ENCODE measurements at regions not wholly inside any gene's neighbourhood (a gene's known extent, or its start where the extent isn't known, plus 50 kb on each side); places are given as distances from the start of the nearest gene placed in this dataset.

DNA sequence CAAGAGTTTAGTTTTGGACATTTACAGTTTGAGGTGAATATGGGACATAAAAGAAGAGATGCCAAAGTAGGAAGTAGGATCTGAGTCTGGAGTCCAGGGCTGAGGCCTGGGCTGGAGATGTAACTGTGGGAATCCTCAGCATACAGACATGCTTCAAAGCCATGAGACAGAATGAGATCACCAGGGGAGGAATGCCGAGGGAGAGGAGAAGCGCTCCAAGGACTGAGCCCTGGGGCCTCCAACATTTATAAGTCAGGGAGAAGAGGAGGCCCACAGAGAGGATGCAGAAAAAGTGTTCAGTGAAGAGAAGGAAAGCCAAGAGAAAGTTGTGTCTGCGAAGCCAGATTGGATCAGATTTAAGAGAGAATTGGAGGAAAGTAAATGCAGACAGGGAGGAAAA, 277.5 kb upstream of the MYOCD start:
- DNase-seq: no peak

DNA sequence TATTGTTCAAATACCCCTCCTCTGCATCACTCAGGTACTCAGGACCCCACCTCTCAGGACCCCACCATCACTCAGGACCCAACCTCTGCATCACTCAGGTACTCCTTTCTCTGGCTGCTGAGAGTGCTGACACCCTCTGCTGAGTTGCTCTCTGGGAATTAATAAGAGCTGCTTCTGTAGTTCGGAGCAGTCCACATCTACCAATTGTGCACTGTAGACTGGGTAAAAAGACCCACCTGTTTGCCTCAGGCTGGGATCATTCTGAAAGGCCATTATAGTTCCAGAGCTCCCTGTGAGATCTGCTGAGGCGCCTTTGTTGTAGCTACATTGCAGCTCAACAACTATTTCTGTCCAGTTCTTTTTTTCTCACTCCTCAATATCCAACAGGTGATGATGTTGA, 276.3 kb upstream of the MYOCD start:
- no peak for DNase-seq

DNA sequence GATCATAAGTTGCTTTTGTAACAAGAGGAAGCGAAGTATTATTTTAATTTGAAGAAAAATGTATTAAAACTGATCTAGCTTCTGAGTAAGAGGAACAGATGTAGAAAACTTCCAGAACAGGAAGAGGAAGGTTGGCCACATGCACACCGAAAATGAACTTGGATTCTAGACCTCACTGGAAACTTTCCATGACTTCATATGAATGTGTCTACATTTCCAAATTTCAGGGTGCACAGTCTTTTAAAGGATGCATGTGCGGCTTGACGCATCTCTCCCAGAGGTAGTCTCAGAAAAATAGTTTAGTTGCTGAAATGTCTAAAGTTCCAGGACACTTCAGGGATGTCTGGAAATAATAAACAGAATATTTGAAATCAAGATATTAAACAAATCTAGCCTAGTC, 275.1 kb upstream of the MYOCD start:
- DNase-seq: no peak

DNA sequence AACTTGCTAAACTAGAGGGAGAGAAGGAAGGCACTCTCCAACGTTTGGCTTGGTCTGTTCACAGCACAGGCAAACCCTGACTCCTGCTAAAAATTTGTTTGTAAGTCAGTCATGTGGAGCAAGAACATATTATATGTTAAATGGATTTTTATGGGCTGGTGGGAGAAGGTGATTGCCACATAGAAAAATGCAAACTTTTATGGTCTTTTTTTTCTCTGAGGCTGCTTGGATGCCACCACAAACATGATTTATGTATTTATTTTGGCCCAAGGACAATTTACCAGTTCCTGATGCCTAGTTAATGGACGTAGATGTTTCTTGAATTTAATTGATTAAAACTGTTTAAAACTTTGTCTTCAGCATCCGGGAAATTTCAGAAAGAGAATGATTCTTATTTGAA, 274.2 kb upstream of the MYOCD start:
- no peak for DNase-seq

DNA sequence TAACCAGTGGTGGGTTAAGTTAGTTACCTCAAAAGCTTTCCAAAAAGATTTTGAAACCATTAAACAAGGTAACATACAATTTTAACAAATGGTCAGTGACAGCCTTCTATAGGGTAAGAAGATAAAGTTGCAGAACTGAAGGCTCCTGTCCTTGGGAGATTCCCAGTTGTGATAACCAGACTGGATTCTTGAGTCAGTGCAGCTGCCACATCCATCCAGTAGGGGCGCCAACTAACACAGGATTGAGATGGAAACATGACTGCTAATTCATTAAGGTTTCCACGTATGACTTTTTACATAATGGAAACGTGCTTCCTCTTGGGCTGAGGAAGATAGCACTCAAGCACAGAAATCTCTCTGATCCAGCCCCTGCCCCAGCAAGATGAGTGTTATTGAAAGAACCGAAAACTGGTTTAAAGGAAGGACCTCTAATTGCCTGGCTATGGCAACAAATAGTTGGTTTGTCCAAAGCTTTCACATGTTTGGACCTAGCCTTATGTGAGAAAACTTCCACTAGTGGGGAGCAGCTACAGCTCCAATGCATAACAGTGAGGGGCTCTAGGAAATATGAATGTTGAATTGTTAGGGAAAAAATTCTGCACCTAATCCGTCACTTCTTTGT, 269.8 kb upstream of the MYOCD start:
- peak; percentile 0 to 9 for DNase-seq

DNA sequence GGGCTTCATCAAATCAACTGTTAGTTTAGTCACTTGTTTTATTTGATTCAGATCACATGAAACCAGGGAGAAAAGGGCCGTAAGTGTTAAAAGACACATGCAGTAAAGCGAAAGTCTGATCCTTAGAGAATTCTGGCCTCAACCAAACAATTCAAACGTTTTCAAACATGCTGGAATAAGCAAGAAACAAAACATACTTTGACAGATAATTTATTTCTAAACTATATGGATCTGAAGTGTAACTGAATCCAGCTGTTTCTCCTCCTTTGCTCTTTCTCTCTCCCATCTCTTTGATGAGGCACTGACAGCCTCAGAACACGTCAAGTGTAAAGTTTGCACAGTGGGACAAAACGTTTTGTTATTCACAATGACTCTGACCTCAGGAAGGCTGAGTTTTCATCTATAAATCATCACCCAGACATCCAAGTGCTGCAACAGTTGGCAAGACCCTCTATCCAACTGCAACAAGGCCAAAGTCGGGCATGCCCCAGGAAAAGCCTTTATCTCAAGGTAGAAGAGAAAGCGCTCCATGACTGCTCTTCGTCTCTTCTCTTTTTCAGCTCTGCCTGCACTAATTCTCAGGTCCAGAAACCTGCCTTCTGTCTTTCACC, 267.1 kb upstream of the MYOCD start:
- no peak for DNase-seq

DNA sequence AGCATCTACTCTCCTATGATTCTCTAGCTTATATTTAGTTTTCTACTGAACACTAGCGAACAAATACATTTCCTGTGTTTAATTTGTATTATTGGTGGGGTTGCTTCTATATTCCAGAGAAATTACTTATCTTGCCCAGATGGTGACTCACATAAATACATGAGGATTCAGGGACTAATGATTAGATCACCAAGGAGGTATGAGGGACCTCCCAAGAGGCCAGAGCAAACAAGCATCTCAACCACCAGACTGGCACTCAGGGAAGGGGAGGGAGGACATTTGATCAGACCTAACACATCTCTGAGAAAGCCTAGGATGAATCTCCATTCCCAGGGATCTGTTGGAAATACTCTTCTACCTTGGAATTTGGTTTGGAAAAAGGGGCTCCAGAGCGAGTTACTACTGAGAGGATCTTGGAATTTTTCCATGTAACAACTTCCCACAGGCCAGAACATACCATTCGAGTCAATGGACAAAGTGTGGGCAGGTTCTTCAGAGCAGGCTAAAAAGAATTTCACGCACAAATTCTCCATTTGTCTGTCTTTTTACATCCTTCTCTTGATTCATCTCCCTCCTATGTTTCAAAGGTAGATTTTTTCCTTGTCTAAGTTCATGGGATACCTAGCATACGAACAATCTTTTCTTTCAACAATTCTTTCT, 262.6 kb upstream of the MYOCD start:
- DNase-seq: no peak

DNA sequence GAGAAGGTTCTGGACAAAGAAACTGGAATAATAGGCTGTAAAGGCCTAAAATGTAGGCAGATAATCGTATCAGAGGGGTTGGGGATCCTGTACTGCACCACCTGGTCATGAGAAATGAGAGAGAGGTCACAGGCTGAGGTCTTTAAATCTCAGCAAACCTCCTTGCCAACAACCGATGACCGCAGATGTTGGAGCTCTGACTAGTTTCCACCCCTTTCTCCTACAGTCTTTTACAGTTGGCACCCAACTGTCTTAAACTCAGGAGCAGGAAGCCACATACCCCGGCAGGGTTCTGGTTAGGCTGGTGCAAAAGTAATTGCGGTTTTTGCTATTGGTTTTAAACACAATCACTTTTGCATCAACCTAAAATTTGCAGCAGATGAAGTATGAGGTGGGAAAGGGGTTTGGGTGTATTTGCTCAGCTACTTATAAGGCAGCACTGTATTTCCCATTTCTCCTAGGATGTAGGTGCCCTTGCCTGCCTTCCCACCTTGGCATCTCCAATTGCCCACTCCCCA, 261.8 kb upstream of the MYOCD start:
- DNase-seq: no peak

DNA sequence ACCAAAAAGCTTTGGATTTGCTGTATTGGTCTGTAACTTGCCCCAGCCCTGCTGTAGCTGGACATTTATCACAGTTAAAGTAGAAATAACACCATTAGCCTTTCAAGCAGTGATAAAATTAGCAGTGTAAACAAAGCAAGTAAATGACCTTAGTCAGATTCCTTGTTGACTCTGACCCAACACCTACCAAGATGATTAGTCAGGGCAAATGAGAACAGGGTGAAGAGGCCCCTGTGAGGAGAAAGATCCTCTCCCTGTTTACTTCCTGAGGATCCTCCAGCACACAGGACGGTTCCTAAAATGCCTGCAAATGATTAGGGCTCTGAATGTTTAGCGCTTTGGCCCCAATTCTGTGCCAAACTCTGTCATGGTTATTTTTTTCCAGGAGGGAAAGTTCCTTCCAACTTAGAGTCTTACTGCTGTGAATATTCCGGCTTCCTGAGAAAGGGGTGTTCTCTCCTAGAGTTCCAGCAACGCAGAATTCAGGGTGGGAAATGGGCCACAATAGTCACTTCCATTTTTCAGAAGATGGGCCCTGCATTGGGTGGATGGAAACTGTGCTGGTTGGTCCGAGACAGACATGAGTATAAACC, 259.0 kb upstream of the MYOCD start:
- DNase-seq: no peak

DNA sequence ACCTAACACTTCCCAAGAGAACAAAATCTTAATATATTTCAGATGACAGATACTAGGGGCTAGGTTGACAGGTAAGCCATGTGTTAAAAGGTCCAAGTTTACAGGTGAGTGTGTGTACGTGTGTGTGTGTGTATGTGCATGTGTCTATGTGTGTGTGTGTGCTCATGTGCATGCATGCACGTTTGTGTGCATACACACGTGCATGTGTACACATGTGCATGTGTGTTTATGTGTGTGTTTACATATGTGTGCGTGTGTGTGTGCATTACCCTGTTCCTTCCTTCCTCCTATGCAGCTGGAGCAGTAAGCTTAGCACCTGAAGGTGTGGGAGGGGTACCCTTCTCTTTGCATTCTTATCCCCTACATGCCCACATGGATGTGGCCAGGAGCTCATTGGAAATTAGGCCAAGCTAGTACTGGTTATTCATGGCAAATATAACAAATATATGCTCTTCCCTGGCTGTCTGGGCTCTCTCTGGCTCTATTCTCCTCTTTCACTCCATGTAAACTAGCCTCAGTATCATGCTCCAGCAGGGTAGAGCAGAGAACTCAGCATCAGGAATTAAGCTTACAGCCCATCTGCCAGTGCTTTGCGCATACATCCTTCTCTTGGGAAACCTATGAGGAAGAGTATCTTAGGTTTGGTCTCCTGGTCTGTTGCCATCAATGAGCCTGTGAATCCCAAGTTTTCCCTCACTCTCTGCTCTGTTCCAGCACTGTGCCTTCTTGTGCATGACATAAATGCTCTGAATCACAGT, 258.0 kb upstream of the MYOCD start:
- DNase-seq: no peak

DNA sequence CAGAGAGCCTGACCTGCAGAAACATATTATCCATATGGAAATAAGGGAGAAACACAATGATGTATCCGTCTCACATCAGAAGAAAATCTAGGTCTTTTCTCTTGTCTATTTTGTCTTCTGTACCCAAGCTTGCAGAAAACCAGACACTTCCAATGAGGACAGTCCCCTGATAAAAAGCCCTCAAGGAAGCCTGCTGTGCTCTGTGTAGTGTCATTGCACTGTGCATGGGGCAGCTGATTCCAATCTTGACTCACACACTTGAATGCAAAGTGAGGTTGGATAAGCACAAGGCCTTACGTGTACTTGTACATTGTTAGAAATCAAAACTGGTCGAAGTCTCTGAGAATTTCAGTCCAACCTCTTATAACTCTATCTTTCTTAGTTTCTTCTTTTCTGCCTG, 256.6 kb upstream of the MYOCD start:
- DNase-seq: no peak

DNA sequence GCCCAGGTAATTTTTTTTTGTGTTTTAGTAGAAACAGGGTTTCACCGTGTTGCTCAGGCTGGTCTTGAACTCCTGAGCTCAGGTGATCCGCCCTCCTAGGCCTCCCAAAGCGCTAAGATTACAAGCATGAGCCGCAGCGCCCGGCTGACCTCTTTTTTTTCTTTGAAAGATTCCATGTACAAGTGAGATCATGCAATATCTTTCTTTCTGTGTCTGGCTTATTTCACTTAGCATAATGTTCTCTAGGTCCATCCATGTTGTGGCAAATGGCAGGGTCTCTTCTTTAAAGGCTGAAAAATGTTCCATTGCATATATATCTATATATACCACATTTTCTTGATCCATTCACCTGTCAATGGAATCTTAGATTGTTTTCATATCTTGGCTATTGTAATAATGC, 255.0 kb upstream of the MYOCD start:
- no peak for DNase-seq

DNA sequence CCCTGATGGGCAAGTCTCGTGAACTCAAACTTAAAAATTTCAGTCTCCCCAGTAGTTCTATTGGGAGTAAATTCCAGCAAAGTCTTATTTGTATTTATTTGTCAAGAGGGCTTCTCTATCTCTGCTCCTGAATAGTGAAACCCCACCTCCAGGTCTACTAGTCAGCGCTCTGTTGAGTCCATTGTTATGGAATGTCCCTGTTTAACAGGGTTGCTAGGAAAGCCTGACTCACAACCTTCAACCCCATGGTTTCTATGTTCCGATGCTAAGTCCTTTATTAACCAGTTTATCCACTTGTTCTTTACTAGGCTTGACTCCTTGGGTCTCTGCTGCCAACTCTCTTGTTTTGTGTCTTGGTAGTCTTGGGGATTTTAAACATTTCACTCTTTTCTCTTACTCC, 250.7 kb upstream of the MYOCD start:
- no peak for DNase-seq

DNA sequence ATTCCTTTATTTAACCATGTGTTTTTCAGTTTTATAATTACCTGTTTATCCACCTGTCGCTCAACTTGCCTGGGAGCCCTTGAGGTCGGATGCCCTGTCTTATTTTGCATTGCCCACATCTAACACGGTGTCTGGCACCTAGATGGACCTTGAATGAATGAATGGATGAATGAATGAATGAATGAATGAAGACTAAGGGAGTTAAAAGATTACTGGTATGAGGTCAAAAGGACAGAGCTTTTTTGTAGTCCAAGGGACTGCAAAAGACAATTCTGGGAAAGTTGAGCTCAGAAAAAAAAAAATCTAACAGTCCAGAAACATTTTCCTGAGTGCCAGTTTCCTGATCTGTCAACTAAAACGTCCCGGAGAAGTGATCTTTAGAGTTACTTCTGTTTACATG, 244.6 kb upstream of the MYOCD start:
- DNase-seq: no peak

DNA sequence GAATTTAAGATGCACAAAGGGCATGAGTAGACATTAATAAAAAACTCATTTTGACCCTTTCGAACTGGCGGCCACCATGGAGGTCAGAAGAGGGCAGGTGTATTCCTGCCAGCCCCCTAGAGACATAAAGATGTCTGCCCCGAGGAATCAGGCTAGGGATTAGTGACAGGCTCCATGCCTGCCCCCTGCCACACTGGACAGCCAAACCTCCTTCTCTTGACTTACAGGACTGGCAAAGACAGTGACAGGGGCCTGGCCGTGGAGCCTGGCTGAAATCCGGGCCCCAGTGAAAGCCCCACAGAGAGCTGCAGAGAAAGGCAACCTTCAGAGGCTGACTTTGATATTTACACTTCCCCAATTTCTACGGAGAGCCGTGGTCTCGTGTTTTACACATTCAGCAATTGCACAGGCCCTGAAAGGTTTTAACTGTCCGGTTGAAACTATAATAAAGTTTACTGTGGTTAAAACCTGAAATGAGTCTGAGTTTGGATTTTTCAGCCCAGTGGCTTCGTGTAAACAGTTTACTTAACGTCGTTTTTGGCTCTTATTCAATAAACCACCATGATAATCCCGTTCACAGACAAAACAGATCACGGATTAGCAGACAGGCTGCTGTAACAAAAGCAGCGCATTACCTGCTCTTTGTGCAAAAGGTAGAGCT, 243.9 kb upstream of the MYOCD start:
- no peak for DNase-seq

DNA sequence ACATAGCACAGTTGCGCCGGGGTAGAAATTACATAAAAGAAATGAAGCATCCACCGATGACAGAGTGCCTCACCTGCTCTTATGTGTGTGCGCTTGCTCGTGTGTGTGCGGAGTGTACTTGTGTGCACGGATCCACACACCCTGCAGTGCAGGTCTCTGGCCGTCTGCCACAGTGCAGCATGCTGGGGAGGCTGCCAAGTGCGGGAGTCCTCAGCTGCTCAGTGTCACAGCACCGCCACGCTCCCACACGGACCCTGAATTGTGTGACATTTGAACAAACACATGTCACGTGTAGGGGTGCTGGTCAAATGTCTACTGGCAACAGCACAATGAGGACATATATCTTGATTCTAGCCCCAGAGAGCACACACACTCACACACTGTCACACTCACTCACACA, 243.0 kb upstream of the MYOCD start:
- DNase-seq: no peak

DNA sequence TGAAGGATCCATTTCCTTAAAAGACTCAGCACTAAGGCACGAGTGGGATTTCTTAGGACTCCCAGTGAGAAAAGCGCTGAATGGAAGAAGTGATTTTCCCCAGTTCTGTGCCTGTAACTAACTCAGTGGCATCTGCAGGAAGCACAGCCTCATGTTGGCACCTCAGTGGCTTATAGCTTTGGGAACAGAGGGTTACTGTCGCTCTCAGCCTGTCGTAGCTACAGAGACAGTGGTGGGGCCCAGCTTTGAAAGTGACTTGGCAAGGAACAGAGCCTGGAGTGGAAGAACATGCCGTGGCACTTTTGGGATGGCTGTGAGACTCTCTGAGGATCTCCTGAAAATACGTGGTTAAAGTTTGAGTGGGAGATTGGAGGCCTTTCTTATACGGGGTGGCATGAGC, 242.4 kb upstream of the MYOCD start:
- no peak for DNase-seq

DNA sequence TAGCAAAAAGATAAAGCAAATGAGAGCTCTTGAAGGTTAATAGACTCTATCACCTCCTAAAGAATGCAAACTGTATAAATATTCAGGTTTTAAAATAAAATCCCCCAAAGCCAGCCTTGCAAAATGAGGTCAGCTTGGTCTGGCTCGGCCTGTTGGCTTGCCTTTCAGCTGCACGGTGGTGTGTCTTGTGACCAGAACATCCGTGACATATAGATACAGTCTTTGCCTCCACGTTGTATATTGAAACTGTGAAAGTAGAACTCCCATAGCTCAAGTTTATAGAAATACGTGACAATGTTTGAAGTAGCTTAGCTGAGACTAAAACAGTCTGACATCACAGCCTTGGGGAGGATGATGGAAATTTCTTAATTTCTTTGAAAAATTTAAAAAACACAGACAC, 236.6 kb upstream of the MYOCD start:
- no peak for DNase-seq

DNA sequence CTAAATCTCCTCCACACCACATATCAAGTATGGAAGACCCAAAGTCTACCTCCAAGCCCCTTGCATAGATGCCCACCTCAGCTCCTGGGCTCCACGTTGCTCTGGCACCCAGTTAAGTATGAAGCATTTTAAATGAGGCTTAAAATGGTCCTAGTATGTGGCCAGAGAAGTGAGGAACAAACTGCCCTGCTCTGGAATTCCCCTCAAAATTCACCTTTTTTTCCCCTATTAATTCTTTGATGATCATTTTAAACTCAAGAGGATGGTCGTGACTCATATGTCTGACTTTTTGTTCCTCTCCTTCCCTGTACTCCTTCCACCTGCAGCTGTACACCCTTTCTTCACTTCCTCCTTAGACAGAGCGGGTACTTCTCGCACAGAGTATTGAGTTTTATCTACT, 234.5 kb upstream of the MYOCD start:
- no peak for DNase-seq

DNA sequence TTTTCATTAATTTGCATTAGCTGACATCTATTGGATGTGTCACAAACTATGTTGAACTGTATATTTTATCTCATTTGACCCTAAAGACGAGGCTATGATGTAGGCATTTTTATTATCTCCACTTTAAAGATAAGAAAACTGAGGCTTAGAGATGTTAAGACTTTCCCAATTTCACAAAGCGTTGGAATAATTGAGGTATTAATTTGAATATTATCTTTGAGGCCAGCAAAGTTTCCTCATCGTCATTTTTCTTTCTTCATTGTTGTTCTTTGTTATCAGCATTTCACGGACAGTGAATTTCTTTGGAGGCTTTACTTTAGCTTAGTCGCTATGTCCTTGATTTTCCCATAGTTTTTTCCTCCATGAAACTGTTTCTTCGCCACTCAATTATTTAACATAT, 227.5 kb upstream of the MYOCD start:
- DNase-seq: no peak

DNA sequence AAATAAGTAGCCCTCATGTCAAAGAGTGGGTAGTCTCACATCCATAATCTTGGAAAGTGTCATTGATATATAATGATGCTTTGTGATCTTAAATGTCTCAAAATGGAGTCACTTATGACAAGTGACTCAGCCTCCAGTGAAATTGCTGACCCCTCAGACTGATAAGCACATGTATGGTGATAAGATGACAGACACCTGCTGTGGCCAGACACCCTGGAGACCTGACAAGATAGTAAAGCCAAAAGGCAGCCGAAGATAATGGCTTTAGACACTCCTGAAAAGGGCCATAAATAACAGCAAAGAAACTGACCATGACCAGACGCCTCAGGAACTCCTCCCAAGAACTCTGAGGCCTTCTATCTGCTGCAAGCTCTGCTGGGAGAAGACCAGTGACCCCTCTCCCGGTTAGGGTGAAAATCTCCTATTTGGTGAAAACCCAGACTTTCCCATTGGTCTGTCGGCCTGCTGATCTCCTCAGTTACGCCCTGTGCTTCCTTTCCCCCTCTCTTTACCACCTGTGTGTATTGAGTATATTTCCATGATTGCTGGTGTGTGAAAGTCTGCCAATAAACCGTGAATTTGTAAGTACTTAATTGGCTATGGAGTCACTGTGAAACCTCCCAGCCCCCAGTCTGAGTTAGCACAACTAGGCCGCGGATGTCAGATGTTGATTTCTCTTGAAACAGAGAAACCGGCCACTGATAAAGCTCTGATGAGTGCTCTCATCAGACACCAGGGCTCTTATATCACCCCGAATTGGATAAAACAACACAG, 226.7 kb upstream of the MYOCD start:
- no peak for DNase-seq

DNA sequence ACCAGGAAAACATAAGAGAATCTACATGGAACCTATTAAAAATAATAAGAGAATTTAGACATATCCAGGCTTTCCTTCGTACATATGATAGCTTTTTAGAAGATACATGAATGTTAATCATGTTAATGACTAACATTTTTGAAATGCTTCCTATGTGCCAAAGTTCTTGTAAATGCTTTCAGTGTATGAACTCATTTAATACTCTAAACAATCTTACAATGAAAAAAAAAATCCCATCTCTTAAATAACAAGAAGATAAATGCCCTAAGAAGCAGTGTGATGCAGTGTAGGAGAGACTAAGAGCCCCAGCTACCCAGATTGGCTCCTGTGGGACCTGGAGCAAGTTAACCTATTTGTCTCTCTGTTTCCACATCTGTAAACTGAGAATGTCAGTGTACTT, 220.4 kb upstream of the MYOCD start:
- DNase-seq: no peak

All from activated CD4-positive, alpha-beta T cell treated with anti-CD3 and anti-CD28 coated beads, Interleukin-2, amount 50 U/mL, for 48 hours (primary cell).